ENCODE measurements at regions not wholly inside any gene's neighbourhood (a gene's known extent, or its start where the extent isn't known, plus 50 kb on each side); places are given as distances from the start of the nearest gene placed in this dataset.

- DNase-seq (ENCODE audit: extremely low read depth, low read depth), result no peak
- no peak for TF ChIP-seq CTCF (IDR thresholded peaks at IDR 0.05; ENCODE audit: low read depth, low read length)
These were observed 80.2 kb upstream of the LIFR start for GRCh38 chr5:38636626-38637025.

GRCh38 chr5:38638656-38639055, 82.2 kb upstream of the LIFR start:
- TF ChIP-seq CTCF (IDR thresholded peaks at IDR 0.05; ENCODE audit: low read depth, low read length), result no peak
- no peak for DNase-seq (ENCODE audit: extremely low read depth, low read depth)

GRCh38 chr5:38639377-38640358, 83.2 kb upstream of the LIFR start:
- no peak for DNase-seq (ENCODE audit: extremely low read depth, low read depth)
- no peak for TF ChIP-seq CTCF (IDR thresholded peaks at IDR 0.05; ENCODE audit: low read depth, low read length)

- DNase-seq (ENCODE audit: extremely low read depth, low read depth), result no peak
- TF ChIP-seq CTCF (IDR thresholded peaks at IDR 0.05; ENCODE audit: low read depth, low read length), result no peak
These were observed 84.6 kb upstream of the LIFR start for GRCh38 chr5:38641003-38641402.

- no peak for DNase-seq (ENCODE audit: extremely low read depth, low read depth)
- TF ChIP-seq CTCF (IDR thresholded peaks at IDR 0.05; ENCODE audit: low read depth, low read length), result no peak
These were observed 85.9 kb upstream of the LIFR start for GRCh38 chr5:38642189-38642911.

- TF ChIP-seq CTCF (IDR thresholded peaks at IDR 0.05; ENCODE audit: low read depth, low read length), result no peak
- no peak for DNase-seq (ENCODE audit: extremely low read depth, low read depth)
These were observed 87.2 kb upstream of the LIFR start for GRCh38 chr5:38643616-38644015.

- no peak for TF ChIP-seq CTCF (IDR thresholded peaks at IDR 0.05; ENCODE audit: low read depth, low read length)
- DNase-seq (ENCODE audit: extremely low read depth, low read depth), result no peak
These were observed 89.1 kb upstream of the LIFR start for GRCh38 chr5:38645508-38645907.

All from AG09319 (cell line).